ENCODE measurements at regions not wholly inside any gene's neighbourhood (a gene's known extent, or its start where the extent isn't known, plus 50 kb on each side); places are given as distances from the start of the nearest gene placed in this dataset.

GRCh38 chr20:40521962-40522361, 167.1 kb downstream of the MAFB start:
- TF ChIP-seq CTCF (IDR thresholded peaks at IDR 0.05) = no peak
- H3K27me3 ChIP-seq = no peaks in the 10 kb centered on the region

GRCh38 chr20:40519918-40520317, 169.1 kb downstream of the MAFB start:
- Histone ChIP-seq H3K36me3 (no peaks in the 10 kb centered on the region), H3K4me3 (ENCODE audit: low read depth in 1 of 2, low read length in 1 of 2) (no peak overlapping the region), H3K9me3 (peaks cover 4% of the 10 kb centered on the region), H3K4me1 (ENCODE audit: control insufficient read depth in 1 of 2, insufficient read depth in 1 of 2, low read depth in 1 of 2, low read length in 1 of 2) (peaks cover 0 to 17% of the 10 kb centered on the region in 2 experiments), H3K27me3 (no peaks in the 10 kb centered on the region), H3K27ac (peak overlapping the region; percentile 35)
- no peak for TF ChIP-seq CTCF (IDR thresholded peaks at IDR 0.05)

More at GRCh38 chr20:40521962-40522361, 167.1 kb downstream of the MAFB start:
- Histone ChIP-seq H3K27ac (no peak overlapping the region), H3K9me3 (peaks cover 4% of the 10 kb centered on the region), H3K36me3 (no peaks in the 10 kb centered on the region), H3K4me1 (ENCODE audit: control insufficient read depth in 1 of 2, insufficient read depth in 1 of 2, low read depth in 1 of 2, low read length in 1 of 2) (peaks cover 0 to 17% of the 10 kb centered on the region in 2 experiments), H3K4me3 (ENCODE audit: low read depth in 1 of 2, low read length in 1 of 2) (no peak overlapping the region)

- H3K36me3 ChIP-seq = no peaks in the 10 kb centered on the region
- H3K4me1 ChIP-seq (ENCODE audit: control insufficient read depth in 1 of 2, insufficient read depth in 1 of 2, low read depth in 1 of 2, low read length in 1 of 2) = peaks cover 10 to 20% of the 10 kb centered on the region in 2 experiments
- H3K27ac ChIP-seq = no peak overlapping the region
- TF ChIP-seq CTCF (IDR thresholded peaks at IDR 0.05) = no peak
- H3K9me3 ChIP-seq = no peaks in the 10 kb centered on the region
- H3K27me3 ChIP-seq = no peaks in the 10 kb centered on the region
- no peak overlapping the region for H3K4me3 ChIP-seq (ENCODE audit: low read depth in 1 of 2, low read length in 1 of 2)
These were observed 176.0 kb downstream of the MAFB start for GRCh38 chr20:40512994-40513393.

GRCh38 chr20:40512591-40512990, 176.4 kb downstream of the MAFB start:
- Histone ChIP-seq H3K36me3 (no peaks in the 10 kb centered on the region), H3K27me3 (no peaks in the 10 kb centered on the region), H3K9me3 (no peaks in the 10 kb centered on the region), H3K4me3 (ENCODE audit: low read depth in 1 of 2, low read length in 1 of 2) (no peak overlapping the region), H3K27ac (no peak overlapping the region), H3K4me1 (ENCODE audit: control insufficient read depth in 1 of 2, insufficient read depth in 1 of 2, low read depth in 1 of 2, low read length in 1 of 2) (peaks cover 14 to 24% of the 10 kb centered on the region in 2 experiments)
- TF ChIP-seq CTCF (IDR thresholded peaks at IDR 0.05) = no peak

- TF ChIP-seq CTCF (IDR thresholded peaks at IDR 0.05) = no peak
- no peaks in the 10 kb centered on the region for H3K36me3 ChIP-seq
- H3K27ac ChIP-seq = no peak overlapping the region
These were observed 177.6 kb downstream of the MAFB start for GRCh38 chr20:40511478-40511877.

GRCh38 chr20:40510622-40511021, 178.4 kb downstream of the MAFB start:
- H3K9me3 ChIP-seq = no peaks in the 10 kb centered on the region
- H3K4me1 ChIP-seq (ENCODE audit: control insufficient read depth in 1 of 2, insufficient read depth in 1 of 2, low read depth in 1 of 2, low read length in 1 of 2) = peaks cover 34 to 43% of the 10 kb centered on the region in 2 experiments
- H3K27ac ChIP-seq = peak overlapping the region; percentile 30
- no peaks in the 10 kb centered on the region for H3K27me3 ChIP-seq
- no peak overlapping the region for H3K4me3 ChIP-seq (ENCODE audit: low read depth in 1 of 2, low read length in 1 of 2)
- TF ChIP-seq CTCF (IDR thresholded peaks at IDR 0.05) = no peak
- H3K36me3 ChIP-seq = no peaks in the 10 kb centered on the region

More at GRCh38 chr20:40511478-40511877, 177.6 kb downstream of the MAFB start:
- Histone ChIP-seq H3K9me3 (no peaks in the 10 kb centered on the region), H3K27me3 (no peaks in the 10 kb centered on the region), H3K4me3 (ENCODE audit: low read depth in 1 of 2, low read length in 1 of 2) (no peak overlapping the region), H3K4me1 (ENCODE audit: control insufficient read depth in 1 of 2, insufficient read depth in 1 of 2, low read depth in 1 of 2, low read length in 1 of 2) (peaks cover 25 to 35% of the 10 kb centered on the region in 2 experiments)

Measured in neutrophil (primary cell).